ENCODE measurements at regions not wholly inside any gene's neighbourhood (a gene's known extent, or its start where the extent isn't known, plus 50 kb on each side); places are given as distances from the start of the nearest gene placed in this dataset.

GRCh38 chr17:56710986-56711385 is 117.5 kb downstream of the NOG start (continued):
- TF ChIP-seq ZC3H10 (CRISPR knock-in tag; IDR thresholded peaks at IDR 0.05): no peak
- no peak for TF ChIP-seq CREB5 (CRISPR knock-in tag; IDR thresholded peaks at IDR 0.05; ENCODE audit: low read depth)
- TF ChIP-seq ZNF70 (CRISPR knock-in tag; IDR thresholded peaks at IDR 0.05): no peak
- TF ChIP-seq CSDC2 (CRISPR knock-in tag; IDR thresholded peaks at IDR 0.05): no peak
- TF ChIP-seq ESRRG (CRISPR knock-in tag; IDR thresholded peaks at IDR 0.05): no peak
- TF ChIP-seq SNAI2 (CRISPR knock-in tag; IDR thresholded peaks at IDR 0.05): no peak
- TF ChIP-seq ZNF565 (CRISPR knock-in tag; conservative IDR thresholded peaks at IDR 0.05; ENCODE audit: low read depth): no peak
- no peak for TF ChIP-seq GLIS3 (CRISPR knock-in tag; IDR thresholded peaks at IDR 0.05)

GRCh38 chr17:56715613-56716357 is 117.9 kb downstream of the C17orf67 start:
- no peak for TF ChIP-seq BACH2 (CRISPR knock-in tag; IDR thresholded peaks at IDR 0.05; ENCODE audit: borderline replicate concordance)
- peak; percentile 99 for ATAC-seq

GRCh38 chr17:56717471-56717870 is 116.2 kb downstream of the C17orf67 start:
- TF ChIP-seq BACH2 (CRISPR knock-in tag; IDR thresholded peaks at IDR 0.05; ENCODE audit: borderline replicate concordance): no peak
- TF ChIP-seq RARB (CRISPR knock-in tag; IDR thresholded peaks at IDR 0.05): no peak
- no peak for TF ChIP-seq ZNF565 (CRISPR knock-in tag; conservative IDR thresholded peaks at IDR 0.05; ENCODE audit: low read depth)
- no peak for TF ChIP-seq ZNF70 (CRISPR knock-in tag; IDR thresholded peaks at IDR 0.05)
- no peak for TF ChIP-seq TCF4 (CRISPR knock-in tag; IDR thresholded peaks at IDR 0.05; ENCODE audit: borderline replicate concordance)
- no peak for TF ChIP-seq PATZ1 (CRISPR knock-in tag; IDR thresholded peaks at IDR 0.05; ENCODE audit: borderline replicate concordance)
- TF ChIP-seq CREB5 (CRISPR knock-in tag; IDR thresholded peaks at IDR 0.05; ENCODE audit: low read depth): no peak
- TF ChIP-seq TOX (CRISPR knock-in tag; IDR thresholded peaks at IDR 0.05; ENCODE audit: borderline replicate concordance): no peak
- no peak for TF ChIP-seq ZFP3 (CRISPR knock-in tag; IDR thresholded peaks at IDR 0.05)
- no peak for TF ChIP-seq SNAI2 (CRISPR knock-in tag; IDR thresholded peaks at IDR 0.05)
- no peak for ATAC-seq

GRCh38 chr17:56718515-56718914 is 115.2 kb downstream of the C17orf67 start:
- ATAC-seq: no peak
- TF ChIP-seq ESRRG (CRISPR knock-in tag; IDR thresholded peaks at IDR 0.05) (no peak), ZFP3 (CRISPR knock-in tag; IDR thresholded peaks at IDR 0.05) (no peak), RARB (CRISPR knock-in tag; IDR thresholded peaks at IDR 0.05) (no peak), PATZ1 (CRISPR knock-in tag; IDR thresholded peaks at IDR 0.05; ENCODE audit: borderline replicate concordance) (no peak), PPARA (CRISPR knock-in tag; IDR thresholded peaks at IDR 0.05; ENCODE audit: borderline replicate concordance) (no peak), ZC3H10 (CRISPR knock-in tag; IDR thresholded peaks at IDR 0.05) (no peak), CSRNP3 (CRISPR knock-in tag; IDR thresholded peaks at IDR 0.05) (no peak), POU6F1 (CRISPR knock-in tag; IDR thresholded peaks at IDR 0.05; ENCODE audit: borderline replicate concordance, low read depth) (no peak), ZNF8 (CRISPR knock-in tag; IDR thresholded peaks at IDR 0.05) (no peak), ZNF565 (CRISPR knock-in tag; conservative IDR thresholded peaks at IDR 0.05; ENCODE audit: low read depth) (no peak), CSDC2 (CRISPR knock-in tag; IDR thresholded peaks at IDR 0.05) (no peak), BACH2 (CRISPR knock-in tag; IDR thresholded peaks at IDR 0.05; ENCODE audit: borderline replicate concordance) (no peak), ZFP30 (CRISPR knock-in tag; IDR thresholded peaks at IDR 0.05) (no peak), TOX (CRISPR knock-in tag; IDR thresholded peaks at IDR 0.05; ENCODE audit: borderline replicate concordance) (no peak), GLIS3 (CRISPR knock-in tag; IDR thresholded peaks at IDR 0.05) (no peak), OSR1 (CRISPR knock-in tag; IDR thresholded peaks at IDR 0.05) (no peak), ISL1 (CRISPR knock-in tag; IDR thresholded peaks at IDR 0.05) (no peak), CREB5 (CRISPR knock-in tag; IDR thresholded peaks at IDR 0.05; ENCODE audit: low read depth) (no peak), ZNF70 (CRISPR knock-in tag; IDR thresholded peaks at IDR 0.05) (no peak), TCF4 (CRISPR knock-in tag; IDR thresholded peaks at IDR 0.05; ENCODE audit: borderline replicate concordance) (no peak)
